ENCODE measurements at regions not wholly inside any gene's neighbourhood (a gene's known extent, or its start where the extent isn't known, plus 50 kb on each side); places are given as distances from the start of the nearest gene placed in this dataset.
"Not testable (repeated sequence)": the region's sequence is repeated elsewhere in the genome, so short reads cannot be mapped to it uniquely, and the experiment has no call there.

- no peak overlapping the region for H3K4me3 ChIP-seq (ENCODE audit: control insufficient read depth, low read depth, low read length)
- DNase-seq (ENCODE audit: low read depth), result no peak
- TF ChIP-seq CTCF (conservative IDR thresholded peaks at IDR 0.05; ENCODE audit: control insufficient read depth, insufficient read depth, low read depth, low read length), result no peak
Measured at GRCh38 chr2:7384773-7385349, 467.6 kb downstream of the RNF144A start.

- H3K4me3 ChIP-seq (ENCODE audit: control insufficient read depth, low read depth, low read length); DNase-seq (ENCODE audit: low read depth): not testable (repeated sequence)
Measured at GRCh38 chr2:7390311-7390710, 473.1 kb downstream of the RNF144A start.

- TF ChIP-seq CTCF (conservative IDR thresholded peaks at IDR 0.05; ENCODE audit: control insufficient read depth, insufficient read depth, low read depth, low read length), result no peak
- H3K4me3 ChIP-seq (ENCODE audit: control insufficient read depth, low read depth, low read length), result no peak overlapping the region
- peak; percentile 31 for DNase-seq (ENCODE audit: low read depth)
Measured at GRCh38 chr2:7392076-7392787, 475.0 kb downstream of the RNF144A start.

GRCh38 chr2:7394195-7394594 is 477.0 kb downstream of the RNF144A start:
- TF ChIP-seq CTCF (conservative IDR thresholded peaks at IDR 0.05; ENCODE audit: control insufficient read depth, insufficient read depth, low read depth, low read length), result no peak
- no peak for DNase-seq (ENCODE audit: low read depth)
- H3K4me3 ChIP-seq (ENCODE audit: control insufficient read depth, low read depth, low read length), result no peak overlapping the region

DNA sequence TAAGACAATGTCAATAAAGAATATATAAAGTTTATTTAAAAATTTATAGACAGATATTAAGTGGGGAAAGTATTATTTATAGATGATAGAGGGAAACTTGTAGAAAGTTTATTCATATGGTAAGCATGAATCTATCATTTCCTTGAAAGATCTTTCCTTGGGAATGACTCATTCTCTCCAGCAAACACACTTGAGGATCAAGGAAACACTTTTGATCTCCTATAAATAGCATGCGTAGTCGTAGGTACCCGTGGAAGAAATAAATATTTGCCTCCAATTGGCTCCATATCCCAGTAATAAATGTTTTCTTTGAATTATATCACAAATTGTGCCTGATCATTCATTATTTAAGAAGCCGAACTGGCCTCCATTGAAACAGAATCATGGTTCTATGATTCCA is 483.4 kb downstream of the RNF144A start:
- no peak for TF ChIP-seq CTCF (conservative IDR thresholded peaks at IDR 0.05; ENCODE audit: control insufficient read depth, insufficient read depth, low read depth, low read length)
- DNase-seq (ENCODE audit: low read depth), result no peak
- H3K4me3 ChIP-seq (ENCODE audit: control insufficient read depth, low read depth, low read length), result no peak overlapping the region

GRCh38 chr2:7403092-7403775 is 486.0 kb downstream of the RNF144A start:
- H3K4me3 ChIP-seq (ENCODE audit: control insufficient read depth, low read depth, low read length), result no peak overlapping the region
- DNase-seq (ENCODE audit: low read depth), result no peak
- TF ChIP-seq CTCF (conservative IDR thresholded peaks at IDR 0.05; ENCODE audit: control insufficient read depth, insufficient read depth, low read depth, low read length), result no peak

Measured in fibroblast of mammary gland (primary cell).